ENCODE measurements at regions not wholly inside any gene's neighbourhood (a gene's known extent, or its start where the extent isn't known, plus 50 kb on each side); places are given as distances from the start of the nearest gene placed in this dataset.
A peak's percentile ranks its signal among the peaks of the same experiment; 100 is the strongest.

GRCh38 chr6:53202052-53202451, 53.4 kb upstream of the GCM1 start:
- no peak for TF ChIP-seq RBBP5 (conservative IDR thresholded peaks at IDR 0.05)
- no peak for TF ChIP-seq GABPA (IDR thresholded peaks at IDR 0.05; ENCODE audit: low read depth)
- no peak for TF ChIP-seq DPF2 (IDR thresholded peaks at IDR 0.05)
- TF ChIP-seq NFYB (IDR thresholded peaks at IDR 0.05; ENCODE audit: insufficient read depth, low read depth, low read length), result no peak
- no peak for TF ChIP-seq RAD51 (IDR thresholded peaks at IDR 0.05)
- no peaks in the 10 kb centered on the region; the same call in 2 of the 3 replicates for H3K9me3 ChIP-seq (replicated peaks; ENCODE audit: control insufficient read depth, insufficient read depth, low read length)
- no peak overlapping the region for H3K27ac ChIP-seq (ENCODE audit: control insufficient read depth, insufficient read depth)
- in situ Hi-C loops (cut with MboI), result no loop called here
- no peak overlapping the region for H3K4me2 ChIP-seq (ENCODE audit: control insufficient read depth, insufficient read depth)
- ChIA-PET SMC1A (ENCODE audit: uncharacterized antibody, unreplicated experiment) (interaction anchor here (1.0 to 3.4 kb wide), 6 partner anchors 10 to 142 kb away, joined by 3 to 20 read pairs (median 6); no protein-coding TSS in a partner anchor), POLR2A (interaction anchor here (0.9 to 1.0 kb wide), 2 partner anchors 12 to 31 kb away, joined by 3 to 4 read pairs; no protein-coding TSS in a partner anchor), RAD21 (ENCODE audit: unreplicated experiment) (interaction anchor here (0.5 to 2.2 kb wide), 5 partner anchors 14 to 88 kb away, joined by 3 to 9 read pairs (median 3); no protein-coding TSS in a partner anchor), CTCF (interaction anchor here (0.6 to 1.4 kb wide), 3 partner anchors 14 to 28 kb away, joined by 3 to 4 read pairs (median 3); no protein-coding TSS in a partner anchor)
- H3K27me3 ChIP-seq (replicated peaks in 1 of 2; ENCODE audit: control insufficient read depth in 2 of 2, insufficient read depth in 2 of 2, low read length in 1 of 2), result no peaks in the 10 kb centered on the region
- intact Hi-C loops (cut with micrococcal nuclease; ENCODE audit: unreplicated experiment), result no loop called here
- H2AFZ ChIP-seq (ENCODE audit: control insufficient read depth, low read depth, low read length), result no peak overlapping the region
- no peaks in the 10 kb centered on the region for H3K36me3 ChIP-seq (ENCODE audit: control insufficient read depth in 2 of 2, insufficient read depth in 2 of 2, low read length in 1 of 2)
- H3K9ac ChIP-seq (ENCODE audit: control insufficient read depth, insufficient read depth, low read length), result no peak overlapping the region
- no TSS peak for BruUV-seq (replicated peaks)
- no peaks in the 10 kb centered on the region for H3K79me2 ChIP-seq (ENCODE audit: control insufficient read depth, insufficient read depth, low read length)
- DNase-seq (ENCODE audit: low read depth, low spot score) (no peak), FAIRE-seq (no peak), ATAC-seq (0 out of 3 replicates have a peak, but pooled peaks have one; percentile 12)
- H3K4me1 ChIP-seq (ENCODE audit: control insufficient read depth, insufficient read depth, low read length), result peaks cover 12% of the 10 kb centered on the region
- no peaks in the 10 kb centered on the region for H4K20me1 ChIP-seq (ENCODE audit: control insufficient read depth, insufficient read depth)
- WGBS (ENCODE audit: insufficient coverage, insufficient replicate concordance, low lambda C conversion rate, missing lambda C conversion rate), result 25% methylated on average over 1 of the region's 1 CpG
- H3K4me3 ChIP-seq, result no peak overlapping the region

GRCh38 chr6:53201270-53201669, 52.6 kb upstream of the GCM1 start:
- H3K9me3 ChIP-seq (replicated peaks; ENCODE audit: control insufficient read depth, insufficient read depth, low read length), result no peaks in the 10 kb centered on the region; the same call in 2 of the 3 replicates
- no peak overlapping the region for H3K9ac ChIP-seq (ENCODE audit: control insufficient read depth, insufficient read depth, low read length)
- SMC1A ChIA-PET (ENCODE audit: uncharacterized antibody, unreplicated experiment), result interaction anchor here (1.0 to 3.4 kb wide), 9 partner anchors 10 to 238 kb away, joined by 3 to 20 read pairs (median 5); no protein-coding TSS in a partner anchor
- no peaks in the 10 kb centered on the region for H3K79me2 ChIP-seq (ENCODE audit: control insufficient read depth, insufficient read depth, low read length)
- in situ Hi-C loops (cut with MboI) (no loop called here), intact Hi-C loops (cut with micrococcal nuclease; ENCODE audit: unreplicated experiment) (loop anchor here (1.0 kb wide), 1 partner anchor 30 kb away; no protein-coding TSS in a partner anchor)
- ATAC-seq (peak; percentile 57), DNase-seq (ENCODE audit: low read depth, low spot score) (no peak), FAIRE-seq (no peak)
- CTCF ChIA-PET, result interaction anchor here (0.7 to 1.0 kb wide), 3 partner anchors 19 to 236 kb away, joined by 3 to 4 read pairs (median 3); no protein-coding TSS in a partner anchor
- H3K27ac ChIP-seq (ENCODE audit: control insufficient read depth, insufficient read depth), result no peak overlapping the region
- H2AFZ ChIP-seq (ENCODE audit: control insufficient read depth, low read depth, low read length), result no peak overlapping the region
- RAD21 ChIA-PET (ENCODE audit: unreplicated experiment), result interaction anchor here (1.0 to 2.2 kb wide), 3 partner anchors 27 to 143 kb away, joined by 3 to 9 read pairs (median 3); no protein-coding TSS in a partner anchor
- BruUV-seq (replicated peaks), result no TSS peak
- TF ChIP-seq SPI1 (IDR thresholded peaks at IDR 0.05; ENCODE audit: borderline replicate concordance, insufficient read depth, low read depth, low read length), result no peak
- peak in 1 of 2 experiments; percentile 33; a peak in 1 of 4 replicates for TF ChIP-seq ETV6 (conservative IDR thresholded peaks at IDR 0.05 in 1 of 2, IDR thresholded peaks at IDR 0.05 in 1 of 2; ENCODE audit: borderline replicate concordance in 1 of 2, low read depth in 1 of 2)
- TF ChIP-seq EED (IDR thresholded peaks at IDR 0.05; ENCODE audit: low read depth), result peak; percentile 72
- 0 out of 2 replicates have a peak, but pooled peaks have one; percentile 26 for TF ChIP-seq FOXM1 (IDR thresholded peaks at IDR 0.05; ENCODE audit: low read depth, low read length)
- TF ChIP-seq RUNX3 (IDR thresholded peaks at IDR 0.05; ENCODE audit: low read length), result peak; percentile 58; the same call in 1 of the 2 replicates
- TF ChIP-seq IKZF2 (IDR thresholded peaks at IDR 0.05), result peak; percentile 31 to 47; a peak in 2 of 4 replicates
- TF ChIP-seq IKZF1 (conservative IDR thresholded peaks at IDR 0.05), result peak; percentile 44; the same call in 1 of the 2 replicates
- no peak for TF ChIP-seq CEBPB (IDR thresholded peaks at IDR 0.05; ENCODE audit: borderline replicate concordance in 1 of 2, low read depth in 2 of 2, low read length in 2 of 2)
- no peak for TF ChIP-seq BACH1 (IDR thresholded peaks at IDR 0.05; ENCODE audit: borderline replicate concordance)
- peaks cover 12% of the 10 kb centered on the region for H3K4me1 ChIP-seq (ENCODE audit: control insufficient read depth, insufficient read depth, low read length)
- peak overlapping the region; percentile 51; the same call in 1 of the 2 replicates for H3K4me2 ChIP-seq (ENCODE audit: control insufficient read depth, insufficient read depth)
- no peaks in the 10 kb centered on the region for H3K27me3 ChIP-seq (replicated peaks in 1 of 2; ENCODE audit: control insufficient read depth in 2 of 2, insufficient read depth in 2 of 2, low read length in 1 of 2)
- no peak overlapping the region for H3K4me3 ChIP-seq
- POLR2A ChIA-PET, result interaction anchor here (0.6 kb wide), 1 partner anchor 25 kb away, joined by 5 read pairs; no protein-coding TSS in a partner anchor
- H3K36me3 ChIP-seq (ENCODE audit: control insufficient read depth in 2 of 2, insufficient read depth in 2 of 2, low read length in 1 of 2), result no peaks in the 10 kb centered on the region
- H4K20me1 ChIP-seq (ENCODE audit: control insufficient read depth, insufficient read depth), result no peaks in the 10 kb centered on the region

All from GM12878 (cell line).